ENCODE measurements at regions not wholly inside any gene's neighbourhood (a gene's known extent, or its start where the extent isn't known, plus 50 kb on each side); places are given as distances from the start of the nearest gene placed in this dataset.

- TF ChIP-seq ZNF24 (IDR thresholded peaks at IDR 0.05) (no peak), CTCF (IDR thresholded peaks at IDR 0.05 in 2 of 3, conservative IDR thresholded peaks at IDR 0.05 in 1 of 3; ENCODE audit: control insufficient read depth in 2 of 3, extremely low read depth in 1 of 3, insufficient read depth in 1 of 3, low read depth in 3 of 3, low read length in 3 of 3) (no peak), CEBPB (IDR thresholded peaks at IDR 0.05; ENCODE audit: borderline replicate concordance in 1 of 2, low read depth in 2 of 2, low read length in 2 of 2) (no peak)
These were observed 190.5 kb upstream of the PLXNC1 start for GRCh38 chr12:93957870-93958269.
